Tibial nerve (tissue), 4 donors: ENCODE measurements at regions not wholly inside any gene's neighbourhood (a gene's known extent, or its start where the extent isn't known, plus 50 kb on each side); places are given as distances from the start of the nearest gene placed in this dataset.

Source experiments
- EP300 ChIP-seq, 2 donors: sonication (generic); formaldehyde crosslinking; IDR thresholded peaks; one replicate each; pipeline ENCODE4 v1.6.1; 2017; ENCODE audit warnings: antibody characterized with exemption in 2 of 2, mild to moderate bottlenecking in 1 of 2
- POLR2A ChIP-seq, 2 donors: fragments of 450-650 bp; IDR thresholded peaks; one replicate each; pipeline ENCODE4 v1.6.1; 2017; ENCODE audit warnings: antibody characterized with exemption in 2 of 2, mild to moderate bottlenecking in 2 of 2, moderate library complexity in 2 of 2
- TF ChIP-seq, protein P1 (sequence below), 5 experiments: fragments of 200-600 bp in 3 of 5; fragments of 450-650 bp in 2 of 5; sonication (generic) in 3 of 5; IDR thresholded peaks; one replicate each; pipeline ENCODE4 v1.5.1; 2016 to 2019; ENCODE audit warnings: antibody characterized with exemption in 5 of 5, mild to moderate bottlenecking in 3 of 5, moderate library complexity in 2 of 5

GRCh38 chr14:30464481-30464880 is 94.5 kb upstream of the G2E3 start:
- TF ChIP-seq, protein P1, sequence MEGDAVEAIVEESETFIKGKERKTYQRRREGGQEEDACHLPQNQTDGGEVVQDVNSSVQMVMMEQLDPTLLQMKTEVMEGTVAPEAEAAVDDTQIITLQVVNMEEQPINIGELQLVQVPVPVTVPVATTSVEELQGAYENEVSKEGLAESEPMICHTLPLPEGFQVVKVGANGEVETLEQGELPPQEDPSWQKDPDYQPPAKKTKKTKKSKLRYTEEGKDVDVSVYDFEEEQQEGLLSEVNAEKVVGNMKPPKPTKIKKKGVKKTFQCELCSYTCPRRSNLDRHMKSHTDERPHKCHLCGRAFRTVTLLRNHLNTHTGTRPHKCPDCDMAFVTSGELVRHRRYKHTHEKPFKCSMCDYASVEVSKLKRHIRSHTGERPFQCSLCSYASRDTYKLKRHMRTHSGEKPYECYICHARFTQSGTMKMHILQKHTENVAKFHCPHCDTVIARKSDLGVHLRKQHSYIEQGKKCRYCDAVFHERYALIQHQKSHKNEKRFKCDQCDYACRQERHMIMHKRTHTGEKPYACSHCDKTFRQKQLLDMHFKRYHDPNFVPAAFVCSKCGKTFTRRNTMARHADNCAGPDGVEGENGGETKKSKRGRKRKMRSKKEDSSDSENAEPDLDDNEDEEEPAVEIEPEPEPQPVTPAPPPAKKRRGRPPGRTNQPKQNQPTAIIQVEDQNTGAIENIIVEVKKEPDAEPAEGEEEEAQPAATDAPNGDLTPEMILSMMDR (IDR thresholded peaks at IDR 0.05), result no peak
- TF ChIP-seq EP300 (IDR thresholded peaks at IDR 0.05), result no peak
- TF ChIP-seq POLR2A (IDR thresholded peaks at IDR 0.05), result no peak
